Ovary (tissue), 7 donors: ENCODE measurements at regions not wholly inside any gene's neighbourhood (a gene's known extent, or its start where the extent isn't known, plus 50 kb on each side); places are given as distances from the start of the nearest gene placed in this dataset.
"Not testable (repeated sequence)": the region's sequence is repeated elsewhere in the genome, so short reads cannot be mapped to it uniquely, and the experiment has no call there.

Experiments used
- DNase-seq, 5 donors: peaks; one replicate each; pipeline ENCODE4 v3.0.0-alpha.2; 2019 to 2020
- H3K27ac ChIP-seq, 2 donors: fragments of 200-600 bp; one replicate each; pipeline versions ENCODE4 v1.5.1 to v1.8.0; 2019 to 2022
- H3K27me3 ChIP-seq: fragments of 200-600 bp; one replicate; pipeline ENCODE4 v1.8.0; 2022
- H3K36me3 ChIP-seq: fragments of 200-600 bp; sonication (generic); one replicate; pipeline ENCODE4 v1.5.1; 2019
- H3K4me1 ChIP-seq: one replicate; pipeline ENCODE4 v1.8.1; 2013; ENCODE audit warnings: mild to moderate bottlenecking, moderate library complexity; ENCODE audit not compliant: insufficient read depth
- H3K4me3 ChIP-seq: fragments of 200-600 bp; sonication (generic); one replicate; pipeline ENCODE4 v1.5.1; 2017
- H3K9me3 ChIP-seq, 2 donors: fragments of 200-600 bp in 1 of 2; sonication (generic) in 1 of 2; one replicate each; pipeline versions ENCODE4 v1.5.1 to v1.8.1; 2013 to 2019; ENCODE audit warnings: mild to moderate bottlenecking in 1 of 2, moderate library complexity in 1 of 2
- EP300 ChIP-seq: sonication (generic); formaldehyde crosslinking; IDR thresholded peaks from one replicate; pipeline ENCODE4 v1.6.1; 2017; ENCODE audit warnings: antibody characterized with exemption
- POLR2A ChIP-seq: fragments of 450-650 bp; IDR thresholded peaks from one replicate; pipeline ENCODE4 v1.6.1; 2017; ENCODE audit warnings: antibody characterized with exemption, mild to moderate bottlenecking, moderate library complexity
- WGBS, 3 donors: extraction: QIAGEN DNeasy Blood & Tissue Kit in 1 of 3; methylation state at CpG; one replicate each; pipeline versions ENCODE4 v1.1.5 to v1.1.7; 2013 to 2017; 5-methylcytosine and 5-hydroxymethylcytosine counted together
- intact Hi-C, 4 donors: fragments of 100-400 bp; cut with DNase I; formaldehyde crosslinking; loops; one replicate each; pipeline versions ENCODE4 v1.11.0 to v1.15.1; 2022 to 2023
- TF ChIP-seq, protein P1 (sequence below), 3 donors: fragments of 450-650 bp in 2 of 3; fragments of 200-600 bp in 1 of 3; IDR thresholded peaks; one replicate each; pipeline versions ENCODE4 v1.5.1 to v1.8.0; 2016 to 2022; ENCODE audit warnings: antibody characterized with exemption in 3 of 3, mild to moderate bottlenecking in 1 of 3
- donor health status: DM: no; HTN: no; CAD: no; lungs with moderate emphysema.
- donor health status: DM: no; HTN: no; CAD: no.
- donor health status: Bipolar disorder and iron deficiency.
- donor health status: DM: no; HTN: no; CAD: no.
- donor health status: DM: yes; HTN: yes; CAD: no.

GRCh38 chr12:91252341-91252740 lies 69.7 kb upstream of the DCN start:
- intact Hi-C loops: no loop called here
- WGBS, 3 donors: 21 to 39% (median 34%) methylated on average over 3 of the region's 3 CpGs
- no peaks in the 10 kb centered on the region for H3K27me3 ChIP-seq
- no peaks in the 10 kb centered on the region for H3K9me3 ChIP-seq
- DNase-seq: no peak
- H3K27ac ChIP-seq: no peak overlapping the region
- H3K4me1 ChIP-seq: no peaks in the 10 kb centered on the region
- TF ChIP-seq, protein P1, sequence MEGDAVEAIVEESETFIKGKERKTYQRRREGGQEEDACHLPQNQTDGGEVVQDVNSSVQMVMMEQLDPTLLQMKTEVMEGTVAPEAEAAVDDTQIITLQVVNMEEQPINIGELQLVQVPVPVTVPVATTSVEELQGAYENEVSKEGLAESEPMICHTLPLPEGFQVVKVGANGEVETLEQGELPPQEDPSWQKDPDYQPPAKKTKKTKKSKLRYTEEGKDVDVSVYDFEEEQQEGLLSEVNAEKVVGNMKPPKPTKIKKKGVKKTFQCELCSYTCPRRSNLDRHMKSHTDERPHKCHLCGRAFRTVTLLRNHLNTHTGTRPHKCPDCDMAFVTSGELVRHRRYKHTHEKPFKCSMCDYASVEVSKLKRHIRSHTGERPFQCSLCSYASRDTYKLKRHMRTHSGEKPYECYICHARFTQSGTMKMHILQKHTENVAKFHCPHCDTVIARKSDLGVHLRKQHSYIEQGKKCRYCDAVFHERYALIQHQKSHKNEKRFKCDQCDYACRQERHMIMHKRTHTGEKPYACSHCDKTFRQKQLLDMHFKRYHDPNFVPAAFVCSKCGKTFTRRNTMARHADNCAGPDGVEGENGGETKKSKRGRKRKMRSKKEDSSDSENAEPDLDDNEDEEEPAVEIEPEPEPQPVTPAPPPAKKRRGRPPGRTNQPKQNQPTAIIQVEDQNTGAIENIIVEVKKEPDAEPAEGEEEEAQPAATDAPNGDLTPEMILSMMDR (IDR thresholded peaks at IDR 0.05): no peak
- TF ChIP-seq EP300 (no peak), POLR2A (no peak)
- no peak overlapping the region for H3K4me3 ChIP-seq
- H3K36me3 ChIP-seq: no peaks in the 10 kb centered on the region

DNA sequence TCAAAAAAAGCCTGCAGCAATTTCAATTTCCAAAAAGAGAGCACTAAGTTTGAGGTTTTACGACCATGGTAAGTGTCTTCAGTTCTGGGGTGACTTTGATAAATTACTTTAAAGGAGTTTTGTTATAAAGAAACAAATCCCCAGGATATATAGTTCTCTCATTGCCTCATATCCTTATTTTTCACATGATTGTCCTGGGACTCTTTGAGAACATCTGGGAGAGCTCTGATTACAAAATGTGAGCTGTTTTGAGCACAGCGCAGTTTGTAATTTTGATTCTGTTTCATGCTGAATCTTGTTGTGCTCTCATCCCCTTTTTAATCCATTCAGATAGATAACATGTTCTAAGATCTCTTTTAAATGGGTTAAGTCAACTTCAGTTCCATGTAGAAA lies 67.7 kb upstream of the DCN start:
- Histone ChIP-seq H3K4me3 (no peak overlapping the region), H3K27ac (peak overlapping the region; percentile 1 to 75), H3K36me3 (no peaks in the 10 kb centered on the region), H3K27me3 (no peaks in the 10 kb centered on the region), H3K4me1 (no peaks in the 10 kb centered on the region), H3K9me3 (no peaks in the 10 kb centered on the region)
- no peak for DNase-seq
- TF ChIP-seq, protein P1 (IDR thresholded peaks at IDR 0.05): no peak
- TF ChIP-seq EP300 (no peak), POLR2A (no peak)
- intact Hi-C loops: no loop called here
- 11 to 14% (median 13%) methylated on average over 2 of the region's 2 CpGs for WGBS, 3 donors

- no peak for DNase-seq
- H3K4me1 ChIP-seq: no peaks in the 10 kb centered on the region
- H3K36me3 ChIP-seq: no peaks in the 10 kb centered on the region
- H3K27ac ChIP-seq: peak overlapping the region; percentile 1 to 75
- H3K4me3 ChIP-seq: no peak overlapping the region
- H3K27me3 ChIP-seq: no peaks in the 10 kb centered on the region
- WGBS, 3 donors: 3 to 11% (median 9%) methylated on average over 1 of the region's 1 CpG
- H3K9me3 ChIP-seq: no peaks in the 10 kb centered on the region
- intact Hi-C loops: loop anchor here in 2 of 4 donors (10.0 kb wide), 2 partner anchors 65 to 75 kb away; partner anchors contain the start of gene DCN (in 1 of the 2)
- TF ChIP-seq EP300 (no peak), POLR2A (no peak)
- TF ChIP-seq, protein P1 (IDR thresholded peaks at IDR 0.05): no peak
Measured at GRCh38 chr12:91249518-91250272, 67.1 kb upstream of the DCN start.

DNA sequence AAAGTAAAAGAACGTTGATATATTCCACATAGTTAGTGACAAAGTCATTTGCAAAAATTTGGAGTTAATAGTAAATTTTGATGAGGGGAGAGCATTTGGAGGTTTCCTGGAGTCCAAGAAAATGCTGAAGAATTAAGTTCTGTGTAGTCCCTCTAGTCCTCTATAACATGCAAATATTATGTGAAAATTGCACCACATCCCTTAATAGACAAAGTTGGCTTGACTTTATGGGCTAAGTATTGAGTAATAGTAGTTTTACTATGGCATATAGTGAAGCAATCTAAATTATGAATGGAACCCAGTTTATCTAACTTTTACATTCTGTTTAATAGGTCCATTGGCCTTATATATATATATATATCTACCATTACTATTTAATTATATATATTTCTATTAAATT lies 66.4 kb upstream of the DCN start:
- Histone ChIP-seq H3K27ac (no peak overlapping the region), H3K4me3 (no peak overlapping the region), H3K36me3 (no peaks in the 10 kb centered on the region), H3K27me3 (no peaks in the 10 kb centered on the region), H3K9me3 (no peaks in the 10 kb centered on the region), H3K4me1 (no peaks in the 10 kb centered on the region)
- 60 to 90% (median 88%) methylated on average over 1 of the region's 1 CpG for WGBS, 3 donors
- no peak for TF ChIP-seq POLR2A
- TF ChIP-seq, protein P1 (IDR thresholded peaks at IDR 0.05): no peak
- no peak for DNase-seq
- intact Hi-C loops: loop anchor here in 2 of 4 donors (10.0 kb wide), 2 partner anchors 64 to 76 kb away; partner anchors contain the start of gene DCN (in 1 of the 2)

DNA sequence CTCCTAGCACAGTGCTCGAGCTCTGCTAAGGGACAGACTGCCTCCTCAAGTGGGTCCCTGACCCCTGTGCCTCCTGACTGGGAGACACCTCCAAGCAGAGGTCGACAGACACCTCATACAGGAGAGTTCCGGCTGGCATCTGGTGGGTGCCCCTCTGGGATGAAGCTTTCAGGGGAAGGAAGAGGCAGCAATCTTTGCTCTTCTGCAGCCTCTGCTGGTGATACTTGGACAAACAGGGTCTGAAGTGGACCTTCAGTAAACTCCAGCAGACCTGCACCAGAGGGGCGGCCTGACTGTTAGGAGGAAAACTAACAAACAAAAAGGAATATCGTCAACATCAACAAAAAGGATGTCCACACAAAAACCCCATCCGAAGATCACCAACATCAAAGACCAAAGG lies 60.6 kb upstream of the DCN start:
- not testable (repeated sequence) for H3K4me3 ChIP-seq, H3K36me3 ChIP-seq, H3K27ac ChIP-seq, H3K27me3 ChIP-seq, H3K9me3 ChIP-seq, H3K4me1 ChIP-seq
- intact Hi-C loops: loop anchor here in 2 of 4 donors (5.0 to 10.0 kb wide), 3 partner anchors 58 to 82 kb away; partner anchors contain the start of gene DCN (in 2 of the 2)
- peak in 4 of 5 donors; percentile 19 to 42 (median 22) for DNase-seq
- 90 to 95% (median 92%) methylated on average over 6 of the region's 6 CpGs for WGBS, 3 donors
